KBM-7 (cell line): ENCODE measurements at regions not wholly inside any gene's neighbourhood (a gene's known extent, or its start where the extent isn't known, plus 50 kb on each side); places are given as distances from the start of the nearest gene placed in this dataset.
"Not testable (repeated sequence)": the region's sequence is repeated elsewhere in the genome, so short reads cannot be mapped to it uniquely, and the experiment has no call there.

Source experiments
- DNase-seq: peaks from one replicate; pipeline ENCODE4 v3.0.0-alpha.2; 2015
- in situ Hi-C: fragments of 300-500 bp; cut with MboI; formaldehyde crosslinking; loops from 2 replicates; pipeline ENCODE4 v1.14.3; 2020; ENCODE audit warnings: low sequenced_read_pairs, low pct_unique_long_range_greater_than_20kb, mixed read lengths

GRCh38 chr1:173295995-173296394, 88.9 kb upstream of the TNFSF4 start:
- DNase-seq, result peak; percentile 24
- in situ Hi-C loops, result no loop called here

GRCh38 chr1:173297798-173298391, 90.8 kb upstream of the TNFSF4 start:
- no peak for DNase-seq
- in situ Hi-C loops, result no loop called here

- in situ Hi-C loops, result no loop called here
- DNase-seq, result no peak
These were observed 93.2 kb upstream of the TNFSF4 start for GRCh38 chr1:173300061-173301044.

- in situ Hi-C loops, result no loop called here
- DNase-seq, result no peak
These were observed 94.4 kb upstream of the TNFSF4 start for GRCh38 chr1:173301507-173301906.

GRCh38 chr1:173302366-173302765, 95.2 kb upstream of the TNFSF4 start:
- in situ Hi-C loops, result no loop called here
- DNase-seq, result no peak

GRCh38 chr1:173302890-173303829, 96.0 kb upstream of the TNFSF4 start:
- DNase-seq, result no peak
- in situ Hi-C loops, result no loop called here

GRCh38 chr1:173303984-173304383, 96.9 kb upstream of the TNFSF4 start:
- DNase-seq, result no peak
- in situ Hi-C loops, result no loop called here

- in situ Hi-C loops, result no loop called here
- no peak for DNase-seq
These were observed 97.5 kb upstream of the TNFSF4 start for GRCh38 chr1:173304529-173305227.

GRCh38 chr1:173307845-173308244, 100.7 kb upstream of the TNFSF4 start:
- no peak for DNase-seq
- in situ Hi-C loops, result no loop called here

- no peak for DNase-seq
These were observed 107.5 kb upstream of the TNFSF4 start for GRCh38 chr1:173314656-173315055.

GRCh38 chr1:173315296-173315695, 108.2 kb upstream of the TNFSF4 start:
- no peak for DNase-seq
- in situ Hi-C loops, result no loop called here

More at GRCh38 chr1:173314656-173315055, 107.5 kb upstream of the TNFSF4 start:
- in situ Hi-C loops, result no loop called here

GRCh38 chr1:173318788-173319187, 111.7 kb upstream of the TNFSF4 start:
- DNase-seq, result no peak
- in situ Hi-C loops, result no loop called here

- DNase-seq, in situ Hi-C loops: not testable (repeated sequence)
These were observed 117.2 kb upstream of the TNFSF4 start for GRCh38 chr1:173324352-173324751.

- in situ Hi-C loops, DNase-seq: not testable (repeated sequence)
These were observed 120.9 kb upstream of the TNFSF4 start for GRCh38 chr1:173327987-173328386.

- no peak for DNase-seq
- in situ Hi-C loops, result no loop called here
These were observed 121.8 kb upstream of the TNFSF4 start for GRCh38 chr1:173328961-173329360.

- in situ Hi-C loops, result no loop called here
- DNase-seq, result peak; percentile 57
These were observed 122.6 kb upstream of the TNFSF4 start for GRCh38 chr1:173329726-173330125.

- in situ Hi-C loops, result no loop called here
- DNase-seq, result peak; percentile 45
These were observed 123.2 kb upstream of the TNFSF4 start for GRCh38 chr1:173330149-173330951.

GRCh38 chr1:173330952-173331548, 123.9 kb upstream of the TNFSF4 start:
- in situ Hi-C loops, result not testable (repeated sequence)
- peak; percentile 49 for DNase-seq
